SK-N-SH (cell line): ENCODE measurements at regions not wholly inside any gene's neighbourhood (a gene's known extent, or its start where the extent isn't known, plus 50 kb on each side); places are given as distances from the start of the nearest gene placed in this dataset.

Source experiments
- CTCF ChIA-PET: fragments of 300-600, 350-600 bp; formaldehyde crosslinking; extraction: SDS; loops from one replicate; lab custom pipeline; 2021; lab: Yijun Ruan, JAX
- POLR2A ChIA-PET: fragments of 350-600 bp; sonication (Branson Sonifier 250); formaldehyde crosslinking; extraction: SDS; loops from one replicate; lab custom pipeline; 2020; ENCODE audit warnings: antibody characterized with exemption, inconsistent platforms; lab: Yijun Ruan, JAX
- DNase-seq: peaks from one replicate; pipeline ENCODE4 v3.0.0; 2012
- H2AFZ ChIP-seq: fragments of 200-600 bp; sonication (generic); 2 replicates; pipeline ENCODE4 v1.8.1; 2016; ENCODE audit warnings: antibody characterized with exemption, mild to moderate bottlenecking, low read depth
- H3F3A ChIP-seq: fragments of 200-600 bp; sonication (generic); replicated peaks from 2 replicates; pipeline ENCODE3; 2016; ENCODE audit warnings: antibody characterized with exemption, mild to moderate bottlenecking; ENCODE audit not compliant: insufficient read depth
- H3K27ac ChIP-seq, 2 experiments: fragments of 200-500 bp in 1 of 2; fragments of 200-600 bp in 1 of 2; sonication (Bioruptor generic) in 1 of 2; sonication (generic), shearing (Covaris generic) in 1 of 2; 2 replicates each; pipeline versions ENCODE4 v1.5.1 to v1.6.1; 2014 to 2016; ENCODE audit warnings: low read depth in 2 of 2, inconsistent platforms in 1 of 2, low read length in 1 of 2, mild to moderate bottlenecking in 1 of 2, mixed read lengths in 1 of 2
- H3K27me3 ChIP-seq: fragments of 200-600 bp; sonication (generic), shearing (Covaris generic); 2 replicates; pipeline ENCODE4 v1.6.1; 2016; ENCODE audit warnings: mixed run types; ENCODE audit not compliant: insufficient read depth
- H3K36me3 ChIP-seq, 2 experiments: fragments of 200-500 bp in 1 of 2; fragments of 200-600 bp in 1 of 2; sonication (Bioruptor generic) in 1 of 2; sonication (generic) in 1 of 2; replicated peaks in 1 of 2; 2 replicates each; pipeline versions ENCODE3 to v1.5.1; 2014 to 2016; ENCODE audit warnings: low read length in 1 of 2, mild to moderate bottlenecking in 1 of 2; ENCODE audit not compliant: insufficient read depth in 2 of 2, control insufficient read depth in 1 of 2
- H3K4me1 ChIP-seq, 2 experiments: fragments of 200-500 bp in 1 of 2; fragments of 200-600 bp in 1 of 2; sonication (Bioruptor generic) in 1 of 2; sonication (generic), shearing (Covaris generic) in 1 of 2; 2 replicates each; pipeline versions ENCODE4 v1.5.1 to v1.6.1; 2014 to 2016; ENCODE audit warnings: low read depth in 1 of 2, low read length in 1 of 2, mixed run types in 1 of 2; ENCODE audit not compliant: insufficient read depth in 2 of 2, control insufficient read depth in 1 of 2
- H3K4me2 ChIP-seq: fragments of 200-600 bp; sonication (generic), shearing (Covaris generic); 2 replicates; pipeline ENCODE4 v1.6.1; 2017; ENCODE audit warnings: mixed run types
- H3K4me3 ChIP-seq, 2 experiments: fragments of 200-500 bp in 1 of 2; fragments of 200-600 bp in 1 of 2; sonication (Bioruptor generic) in 1 of 2; sonication (generic), shearing (Covaris generic) in 1 of 2; 2 replicates each; pipeline versions ENCODE4 v1.5.1 to v1.8.1; 2014 to 2016; ENCODE audit warnings: low read depth in 2 of 2, inconsistent platforms in 1 of 2, low read length in 1 of 2, mild to moderate bottlenecking in 1 of 2, mixed read lengths in 1 of 2, moderate library complexity in 1 of 2
- H3K79me2 ChIP-seq: fragments of 200-600 bp; sonication (generic); 2 replicates; pipeline ENCODE4 v1.8.1; 2017; ENCODE audit warnings: mild to moderate bottlenecking; ENCODE audit not compliant: insufficient read depth
- H3K9ac ChIP-seq: fragments of 200-600 bp; sonication (generic); 2 replicates; pipeline ENCODE4 v1.6.1; 2017; ENCODE audit warnings: mixed run types
- H3K9me2 ChIP-seq: fragments of 200-600 bp; sonication (generic); 2 replicates; pipeline ENCODE4 v1.6.1; 2017; ENCODE audit warnings: mixed run types
- H3K9me3 ChIP-seq: fragments of 200-600 bp; sonication (generic); 2 replicates; pipeline ENCODE4 v1.6.1; 2017; ENCODE audit warnings: mixed run types, mild to moderate bottlenecking, moderate library complexity
- H4K20me1 ChIP-seq: fragments of 200-600 bp; sonication (generic); 2 replicates; pipeline ENCODE4 v1.6.1; 2017; ENCODE audit warnings: mild to moderate bottlenecking, mixed run types; ENCODE audit not compliant: insufficient read depth
- CHD2 ChIP-seq: fragments of 150-350 bp; IDR thresholded peaks from 2 replicates; pipeline ENCODE4 v1.6.1; 2018; ENCODE audit warnings: low read length; ENCODE audit not compliant: partially characterized antibody
- ELF1 ChIP-seq: IDR thresholded peaks from 2 replicates; pipeline ENCODE4 v1.4.0; 2012
- EP300 ChIP-seq, 2 experiments: IDR thresholded peaks; 2 replicates each; pipeline versions ENCODE4 v1.4.0 to v1.6.1; 2012; ENCODE audit warnings: borderline replicate concordance in 1 of 2, low read depth in 1 of 2, low read length in 1 of 2
- FOXM1 ChIP-seq: IDR thresholded peaks from 2 replicates; pipeline ENCODE4 v1.4.0; 2012; ENCODE audit warnings: low read depth, mild to moderate bottlenecking
- GABPA ChIP-seq: IDR thresholded peaks from 2 replicates; pipeline ENCODE4 v1.4.0; 2012; ENCODE audit warnings: low read depth, mild to moderate bottlenecking
- GATA2 ChIP-seq: sonication (generic); formaldehyde crosslinking; IDR thresholded peaks from 2 replicates; pipeline ENCODE4 v1.5.0; 2020; ENCODE audit warnings: mild to moderate bottlenecking, missing genetic modification reagents
- MAX ChIP-seq: IDR thresholded peaks from 2 replicates; pipeline ENCODE4 v1.4.0; 2012; ENCODE audit warnings: low read depth
- RAD21 ChIP-seq: IDR thresholded peaks from 2 replicates; pipeline ENCODE4 v1.6.1; 2012; ENCODE audit warnings: mild to moderate bottlenecking, low read length
- RCOR1 ChIP-seq: fragments of 150-350 bp; IDR thresholded peaks from 2 replicates; pipeline ENCODE4 v1.6.1; 2017; ENCODE audit warnings: antibody characterized with exemption, low read length
- REST ChIP-seq: IDR thresholded peaks from 2 replicates; pipeline ENCODE4 v1.6.1; 2012; ENCODE audit warnings: mild to moderate bottlenecking, low read depth, low read length, moderate library complexity
- RFX5 ChIP-seq: IDR thresholded peaks from 2 replicates; pipeline ENCODE4 v1.6.1; 2012; ENCODE audit warnings: mild to moderate bottlenecking, improper control_type of control experiment, low read length
- TAF1 ChIP-seq: IDR thresholded peaks from 2 replicates; pipeline ENCODE4 v1.6.1; 2012; ENCODE audit warnings: low read depth, mild to moderate bottlenecking, low read length, moderate library complexity, borderline replicate concordance
- TCF12 ChIP-seq: IDR thresholded peaks from 2 replicates; pipeline ENCODE4 v1.4.0; 2012
- TEAD4 ChIP-seq: IDR thresholded peaks from 2 replicates; pipeline ENCODE4 v1.4.0; 2012; ENCODE audit warnings: mild to moderate bottlenecking, borderline replicate concordance; ENCODE audit not compliant: insufficient read depth
- YY1 ChIP-seq: IDR thresholded peaks from 2 replicates; pipeline ENCODE4 v1.4.0; 2012; ENCODE audit warnings: low read depth, mild to moderate bottlenecking
- WGBS: methylation state at CpG from one replicate; pipeline ENCODE4 v1.1.6; 2017; ENCODE audit warnings: low lambda C conversion rate; 5-methylcytosine and 5-hydroxymethylcytosine counted together
- TF ChIP-seq, protein P1 (sequence below): fragments of 150-350 bp; IDR thresholded peaks from 2 replicates; pipeline ENCODE4 v1.6.1; 2017; ENCODE audit warnings: antibody characterized with exemption, low read length, low read depth, borderline replicate concordance
- TF ChIP-seq, protein P2 (sequence below): fragments of 200-600 bp; sonication (generic); IDR thresholded peaks from 2 replicates; pipeline ENCODE4 v1.6.1; 2017; ENCODE audit warnings: antibody characterized with exemption, mild to moderate bottlenecking, moderate library complexity

GRCh38 chr12:17108877-17109541 lies 503.0 kb upstream of the LMO3 start:
- H3K4me3 ChIP-seq = no peak overlapping the region
- no peak for DNase-seq
- H3K27ac ChIP-seq = no peak overlapping the region
- H3K36me3 ChIP-seq = no peaks in the 10 kb centered on the region
- CTCF ChIA-PET = no interaction called here
- H3K9me2 ChIP-seq = no peaks in the 10 kb centered on the region
- H3F3A ChIP-seq = no peaks in the 10 kb centered on the region
- 25% methylated on average over 3 of the region's 3 CpGs for WGBS
- no peaks in the 10 kb centered on the region; the same call in 1 of the 2 replicates for H3K9me3 ChIP-seq
- H3K9ac ChIP-seq = no peak overlapping the region
- TF ChIP-seq RFX5 (no peak), GATA2 (CRISPR knock-in tag) (no peak), RAD21 (no peak), EP300 (IDR thresholded peaks at IDR 0.05; ENCODE audit: borderline replicate concordance in 1 of 2, low read depth in 1 of 2, low read length in 1 of 2) (no peak), CHD2 (no peak), RCOR1 (no peak), ELF1 (no peak), FOXM1 (no peak), TCF12 (no peak), REST (no peak), TEAD4 (no peak), GABPA (no peak), YY1 (no peak), MAX (no peak), TAF1 (no peak)
- TF ChIP-seq, protein P1, sequence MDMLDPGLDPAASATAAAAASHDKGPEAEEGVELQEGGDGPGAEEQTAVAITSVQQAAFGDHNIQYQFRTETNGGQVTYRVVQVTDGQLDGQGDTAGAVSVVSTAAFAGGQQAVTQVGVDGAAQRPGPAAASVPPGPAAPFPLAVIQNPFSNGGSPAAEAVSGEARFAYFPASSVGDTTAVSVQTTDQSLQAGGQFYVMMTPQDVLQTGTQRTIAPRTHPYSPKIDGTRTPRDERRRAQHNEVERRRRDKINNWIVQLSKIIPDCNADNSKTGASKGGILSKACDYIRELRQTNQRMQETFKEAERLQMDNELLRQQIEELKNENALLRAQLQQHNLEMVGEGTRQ = no peak
- TF ChIP-seq, protein P2, sequence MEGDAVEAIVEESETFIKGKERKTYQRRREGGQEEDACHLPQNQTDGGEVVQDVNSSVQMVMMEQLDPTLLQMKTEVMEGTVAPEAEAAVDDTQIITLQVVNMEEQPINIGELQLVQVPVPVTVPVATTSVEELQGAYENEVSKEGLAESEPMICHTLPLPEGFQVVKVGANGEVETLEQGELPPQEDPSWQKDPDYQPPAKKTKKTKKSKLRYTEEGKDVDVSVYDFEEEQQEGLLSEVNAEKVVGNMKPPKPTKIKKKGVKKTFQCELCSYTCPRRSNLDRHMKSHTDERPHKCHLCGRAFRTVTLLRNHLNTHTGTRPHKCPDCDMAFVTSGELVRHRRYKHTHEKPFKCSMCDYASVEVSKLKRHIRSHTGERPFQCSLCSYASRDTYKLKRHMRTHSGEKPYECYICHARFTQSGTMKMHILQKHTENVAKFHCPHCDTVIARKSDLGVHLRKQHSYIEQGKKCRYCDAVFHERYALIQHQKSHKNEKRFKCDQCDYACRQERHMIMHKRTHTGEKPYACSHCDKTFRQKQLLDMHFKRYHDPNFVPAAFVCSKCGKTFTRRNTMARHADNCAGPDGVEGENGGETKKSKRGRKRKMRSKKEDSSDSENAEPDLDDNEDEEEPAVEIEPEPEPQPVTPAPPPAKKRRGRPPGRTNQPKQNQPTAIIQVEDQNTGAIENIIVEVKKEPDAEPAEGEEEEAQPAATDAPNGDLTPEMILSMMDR = no peak
- no peak overlapping the region for H3K4me2 ChIP-seq
- H3K79me2 ChIP-seq = no peaks in the 10 kb centered on the region
- H4K20me1 ChIP-seq = no peaks in the 10 kb centered on the region
- no peaks in the 10 kb centered on the region for H3K4me1 ChIP-seq
- H2AFZ ChIP-seq = no peak overlapping the region
- POLR2A ChIA-PET = no interaction called here
- no peaks in the 10 kb centered on the region for H3K27me3 ChIP-seq
